Endothelial cell of umbilical vein (primary cell): ENCODE measurements at regions not wholly inside any gene's neighbourhood (a gene's known extent, or its start where the extent isn't known, plus 50 kb on each side); places are given as distances from the start of the nearest gene placed in this dataset.

Experiments used
- BruUV-seq: library from RNA; stranded (reverse); fragments of 400-500 nt; replicated peaks from 2 replicates; lab custom pipeline; 2021; lab: Mats Ljungman, UMichigan
- CTCF ChIA-PET: fragments of 300-600, 350-600 bp; sonication (Branson Sonifier 250); formaldehyde crosslinking; loops from one replicate; lab custom pipeline; 2021; ENCODE audit warnings: antibody characterized with exemption, inconsistent platforms; lab: Charles Lee
- POLR2A ChIA-PET: fragments of 300-600, 350-600 bp; sonication (Branson Sonifier 250); formaldehyde crosslinking; loops from one replicate; lab custom pipeline; 2021; ENCODE audit warnings: antibody characterized with exemption, inconsistent platforms; lab: Charles Lee
- DNase-seq: peaks from one replicate; pipeline ENCODE4 v3.0.0-alpha.2; 2011; ENCODE audit warnings: low read depth, low spot score
- FAIRE-seq: peaks from 2 replicates; lab custom pipeline; 2011; peaks lifted over from hg19 to GRCh38; lab: Jason Lieb, UNC
- H2AFZ ChIP-seq: 2 replicates; pipeline ENCODE4 v1.6.0; 2012; ENCODE audit warnings: low read depth, low read length, control low read depth, inconsistent platforms
- H3K27ac ChIP-seq: 2 replicates; pipeline ENCODE4 v1.5.1; 2011; ENCODE audit warnings: low read depth, mild to moderate bottlenecking, control low read depth, low read length, moderate library complexity; ENCODE audit not compliant: insufficient read depth
- H3K27me3 ChIP-seq, 2 experiments: 2 replicates each; pipeline versions ENCODE4 v1.6.0 to v1.6.1; 2011; ENCODE audit warnings: low read length in 2 of 2, mixed read lengths in 1 of 2; ENCODE audit not compliant: control insufficient read depth in 2 of 2, insufficient read depth in 2 of 2
- H3K36me3 ChIP-seq, 2 experiments: 2 replicates in 1 of 2; 3 replicates in 1 of 2; pipeline ENCODE4 v1.5.1; 2011; ENCODE audit warnings: low read length in 2 of 2, mild to moderate bottlenecking in 1 of 2, moderate library complexity in 1 of 2; ENCODE audit not compliant: control insufficient read depth in 2 of 2, insufficient read depth in 2 of 2; ENCODE audit errors: extremely low read depth in 1 of 2
- H3K4me1 ChIP-seq: 3 replicates; pipeline ENCODE4 v1.5.1; 2011; ENCODE audit warnings: mild to moderate bottlenecking, low read length; ENCODE audit not compliant: control insufficient read depth, insufficient read depth; ENCODE audit errors: extremely low read depth
- H3K4me2 ChIP-seq: 2 replicates; pipeline ENCODE4 v1.6.1; 2011; ENCODE audit warnings: low read length, control low read depth, mixed read lengths; ENCODE audit not compliant: insufficient read depth
- H3K4me3 ChIP-seq, 3 experiments: fragments of 200-600 bp in 1 of 3; sonication (generic), shearing (Covaris generic) in 1 of 3; replicated peaks in 1 of 3; 2 replicates each; pipeline ENCODE4 v1.5.1; 2011 to 2016; ENCODE audit warnings: control low read depth in 3 of 3, low read length in 3 of 3, mild to moderate bottlenecking in 2 of 3, inconsistent platforms in 1 of 3, low read depth in 1 of 3, moderate library complexity in 1 of 3; ENCODE audit not compliant: insufficient read depth in 1 of 3
- H3K79me2 ChIP-seq: 2 replicates; pipeline ENCODE4 v1.6.0; 2012; ENCODE audit warnings: low read length, inconsistent platforms; ENCODE audit not compliant: control insufficient read depth, insufficient read depth
- H3K9ac ChIP-seq: replicated peaks from 2 replicates; pipeline ENCODE3; 2011; ENCODE audit warnings: low read length, control low read depth; ENCODE audit not compliant: insufficient read depth; ENCODE audit errors: extremely low read depth
- H3K9me1 ChIP-seq: replicated peaks from 3 replicates; pipeline ENCODE4 v1.6.0; 2011; ENCODE audit warnings: mild to moderate bottlenecking, low read length; ENCODE audit not compliant: control insufficient read depth, insufficient read depth; ENCODE audit errors: extremely low read depth
- H3K9me3 ChIP-seq: replicated peaks from 2 replicates; pipeline ENCODE4 v1.5.1; 2012; ENCODE audit warnings: low read length, inconsistent platforms; ENCODE audit not compliant: control insufficient read depth, insufficient read depth
- H4K20me1 ChIP-seq: replicated peaks from 2 replicates; pipeline ENCODE3; 2011; ENCODE audit warnings: mild to moderate bottlenecking, low read length; ENCODE audit not compliant: control insufficient read depth, insufficient read depth; ENCODE audit errors: extremely low read depth
- EZH2 ChIP-seq: IDR thresholded peaks from 2 replicates; pipeline ENCODE4 v1.6.1; 2012; ENCODE audit warnings: borderline replicate concordance, low read depth, mild to moderate bottlenecking, moderate library complexity, low read length, inconsistent platforms; ENCODE audit not compliant: severe bottlenecking
- FOS ChIP-seq: IDR thresholded peaks from 2 replicates; pipeline ENCODE4 v1.6.1; 2011; ENCODE audit warnings: mild to moderate bottlenecking, low read length, moderate library complexity, borderline replicate concordance; ENCODE audit not compliant: insufficient read depth
- GATA2 ChIP-seq: IDR thresholded peaks from 2 replicates; pipeline ENCODE4 v1.7.0; 2011; ENCODE audit warnings: low read depth, mild to moderate bottlenecking, moderate library complexity, mixed read lengths, low read length; ENCODE audit not compliant: insufficient read length, insufficient read depth
- JUN ChIP-seq: IDR thresholded peaks from 2 replicates; pipeline ENCODE4 v1.6.1; 2011; ENCODE audit warnings: borderline replicate concordance, low read depth; ENCODE audit not compliant: insufficient read length, insufficient read depth
- MYC ChIP-seq: IDR thresholded peaks from one replicate; pipeline ENCODE4 v1.6.1; 2011; ENCODE audit warnings: mild to moderate bottlenecking, low read depth, low read length
- POLR2A ChIP-seq: IDR thresholded peaks from 2 replicates; pipeline ENCODE4 v1.6.1; 2012; ENCODE audit warnings: low read depth, mild to moderate bottlenecking, control low read depth, low read length
- POLR2AphosphoS5 ChIP-seq: IDR thresholded peaks from 2 replicates; pipeline ENCODE4 v1.6.1; 2012; ENCODE audit warnings: low read depth, mild to moderate bottlenecking, control low read depth, low read length, moderate library complexity; ENCODE audit not compliant: insufficient read depth
- dilution Hi-C: fragments of 300-500 bp; cut with MboI; formaldehyde crosslinking; loops from one replicate; pipeline ENCODE4 v1.15.0; 2019; ENCODE audit warnings: low sequenced_read_pairs; ENCODE audit not compliant: extremely low pct_ligation_motif_present
- intact Hi-C: fragments of 100-400 bp; cut with micrococcal nuclease; formaldehyde crosslinking; loops from one replicate; pipeline ENCODE4 v1.10.0; 2022
- TF ChIP-seq, protein P1 (sequence below), 2 donors: IDR thresholded peaks; 1 replicate in 1 of 2; 2 replicates in 1 of 2; pipeline ENCODE4 v1.5.1; 2011; ENCODE audit warnings: low read length in 2 of 2, mild to moderate bottlenecking in 2 of 2, moderate library complexity in 2 of 2, control low read depth in 1 of 2, inconsistent platforms in 1 of 2, low read depth in 1 of 2; ENCODE audit not compliant: insufficient read depth in 1 of 2; ENCODE audit errors: extremely low read depth in 1 of 2
- TF ChIP-seq, protein P2 (sequence below): IDR thresholded peaks from 2 replicates; pipeline ENCODE4 v1.6.1; 2011; ENCODE audit not compliant: insufficient read depth, insufficient read length

DNA sequence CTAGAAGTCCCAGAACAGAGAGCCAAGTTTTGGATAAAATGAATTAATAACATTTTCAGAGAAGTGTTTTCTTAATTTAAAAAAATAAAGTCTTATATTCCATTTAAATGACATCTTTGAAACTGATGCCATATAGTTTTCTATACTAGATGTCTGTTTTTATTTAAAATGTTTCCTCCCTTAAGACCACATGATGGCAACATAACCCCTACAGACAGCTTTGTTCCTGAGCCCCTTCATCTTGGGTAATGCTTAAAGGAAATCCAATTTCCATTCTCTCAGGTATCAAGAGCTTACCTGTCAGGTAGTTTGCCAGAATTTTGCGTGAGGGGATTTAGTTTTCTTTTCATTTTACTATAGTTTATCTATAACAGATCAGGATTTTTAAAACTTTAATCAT, 181.4 kb upstream of the UGT8 start:
- Histone ChIP-seq H3K79me2 (no peaks in the 10 kb centered on the region), H3K9ac (no peak overlapping the region), H3K9me1 (no peaks in the 10 kb centered on the region), H3K4me2 (no peak overlapping the region), H3K4me1 (no peaks in the 10 kb centered on the region), H3K9me3 (no peaks in the 10 kb centered on the region), H4K20me1 (no peaks in the 10 kb centered on the region), H3K36me3 (no peaks in the 10 kb centered on the region), H2AFZ (no peak overlapping the region), H3K27ac (no peak overlapping the region), H3K27me3 (no peaks in the 10 kb centered on the region), H3K4me3 (no peak overlapping the region)
- POLR2A ChIA-PET: no interaction called here
- dilution Hi-C loops (no loop called here), intact Hi-C loops (no loop called here)
- DNase-seq (no peak), FAIRE-seq (no peak)
- TF ChIP-seq JUN (no peak), EZH2 (no peak)
- CTCF ChIA-PET: no interaction called here
- no TSS peak for BruUV-seq

DNA sequence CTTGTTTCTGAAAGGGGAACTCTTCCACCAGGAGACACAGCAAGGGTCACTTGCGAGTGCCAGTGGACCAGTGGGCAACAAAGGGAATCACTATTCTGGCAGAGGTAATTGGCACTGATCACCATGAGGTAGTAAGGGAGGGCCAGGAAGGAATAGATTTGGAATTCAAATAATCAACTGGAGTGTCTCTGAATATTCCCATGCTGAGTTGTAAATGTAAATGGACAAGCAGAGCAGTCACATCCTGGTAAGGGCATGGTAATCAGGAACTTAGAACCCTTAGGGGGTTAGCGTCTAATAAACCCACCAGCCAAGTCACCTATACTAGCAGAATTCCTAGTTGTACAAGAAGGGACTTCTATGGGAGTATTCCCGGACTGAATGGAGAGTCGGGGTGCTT, 178.5 kb upstream of the UGT8 start:
- no peak for TF ChIP-seq FOS
- TF ChIP-seq EZH2: no peak
- no peak for TF ChIP-seq JUN
- TF ChIP-seq, protein P1, sequence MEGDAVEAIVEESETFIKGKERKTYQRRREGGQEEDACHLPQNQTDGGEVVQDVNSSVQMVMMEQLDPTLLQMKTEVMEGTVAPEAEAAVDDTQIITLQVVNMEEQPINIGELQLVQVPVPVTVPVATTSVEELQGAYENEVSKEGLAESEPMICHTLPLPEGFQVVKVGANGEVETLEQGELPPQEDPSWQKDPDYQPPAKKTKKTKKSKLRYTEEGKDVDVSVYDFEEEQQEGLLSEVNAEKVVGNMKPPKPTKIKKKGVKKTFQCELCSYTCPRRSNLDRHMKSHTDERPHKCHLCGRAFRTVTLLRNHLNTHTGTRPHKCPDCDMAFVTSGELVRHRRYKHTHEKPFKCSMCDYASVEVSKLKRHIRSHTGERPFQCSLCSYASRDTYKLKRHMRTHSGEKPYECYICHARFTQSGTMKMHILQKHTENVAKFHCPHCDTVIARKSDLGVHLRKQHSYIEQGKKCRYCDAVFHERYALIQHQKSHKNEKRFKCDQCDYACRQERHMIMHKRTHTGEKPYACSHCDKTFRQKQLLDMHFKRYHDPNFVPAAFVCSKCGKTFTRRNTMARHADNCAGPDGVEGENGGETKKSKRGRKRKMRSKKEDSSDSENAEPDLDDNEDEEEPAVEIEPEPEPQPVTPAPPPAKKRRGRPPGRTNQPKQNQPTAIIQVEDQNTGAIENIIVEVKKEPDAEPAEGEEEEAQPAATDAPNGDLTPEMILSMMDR (IDR thresholded peaks at IDR 0.05; ENCODE audit: extremely low read depth in 1 of 2, insufficient read depth in 1 of 2, low read depth in 1 of 2, low read length in 2 of 2): no peak
- TF ChIP-seq MYC: no peak
- TF ChIP-seq POLR2AphosphoS5: no peak
- TF ChIP-seq, protein P2, sequence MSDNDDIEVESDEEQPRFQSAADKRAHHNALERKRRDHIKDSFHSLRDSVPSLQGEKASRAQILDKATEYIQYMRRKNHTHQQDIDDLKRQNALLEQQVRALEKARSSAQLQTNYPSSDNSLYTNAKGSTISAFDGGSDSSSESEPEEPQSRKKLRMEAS: no peak
- no peak for TF ChIP-seq POLR2A
- no peak for TF ChIP-seq GATA2
- Histone ChIP-seq H3K9me3 (no peaks in the 10 kb centered on the region), H3K4me2 (no peak overlapping the region), H3K9ac (no peak overlapping the region), H2AFZ (no peak overlapping the region), H3K4me3 (no peak overlapping the region), H3K27me3 (no peaks in the 10 kb centered on the region), H3K79me2 (no peaks in the 10 kb centered on the region), H3K4me1 (no peaks in the 10 kb centered on the region), H3K9me1 (no peaks in the 10 kb centered on the region), H4K20me1 (no peaks in the 10 kb centered on the region), H3K27ac (no peak overlapping the region), H3K36me3 (no peaks in the 10 kb centered on the region)
- dilution Hi-C loops (no loop called here), intact Hi-C loops (no loop called here)
- BruUV-seq: no TSS peak
- FAIRE-seq (no peak), DNase-seq (no peak)
- POLR2A ChIA-PET: no interaction called here
- CTCF ChIA-PET: no interaction called here
